ENCODE measurements at regions not wholly inside any gene's neighbourhood (a gene's known extent, or its start where the extent isn't known, plus 50 kb on each side); places are given as distances from the start of the nearest gene placed in this dataset.

DNA sequence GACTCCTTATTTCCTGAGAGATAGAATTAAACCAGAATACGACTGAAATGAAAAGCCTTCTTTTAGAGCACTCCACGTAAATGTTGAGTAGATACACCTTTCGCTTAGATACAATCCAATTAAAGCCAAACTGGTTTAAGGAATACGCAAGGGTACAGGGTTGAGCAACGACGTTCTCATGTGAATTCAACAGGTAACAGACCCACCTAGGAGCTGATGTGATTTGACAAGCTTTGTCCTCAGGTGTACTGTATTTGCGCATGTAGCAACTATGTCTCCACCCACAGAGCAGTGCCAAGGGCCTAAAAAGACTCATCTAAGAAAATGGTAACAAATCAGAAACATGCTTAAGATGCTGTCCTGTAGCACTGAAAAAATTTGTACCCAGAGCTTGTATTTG lies 139.6 kb downstream of the GATA3 start:
- no peak for TF ChIP-seq ZNF217 (IDR thresholded peaks at IDR 0.05)
- TF ChIP-seq EGR1 (IDR thresholded peaks at IDR 0.05; ENCODE audit: borderline replicate concordance in 1 of 2, low read depth in 2 of 2, low read length in 2 of 2), result no peak
- TF ChIP-seq NR2F1 (conservative IDR thresholded peaks at IDR 0.05), result no peak
- no peak for TF ChIP-seq RUNX3 (IDR thresholded peaks at IDR 0.05; ENCODE audit: low read length)
- no peaks in the 10 kb centered on the region for H4K20me1 ChIP-seq (ENCODE audit: control insufficient read depth, insufficient read depth)
- no peak overlapping the region for H3K9ac ChIP-seq (ENCODE audit: control insufficient read depth, insufficient read depth, low read length)
- no peaks in the 10 kb centered on the region for H3K36me3 ChIP-seq (ENCODE audit: control insufficient read depth in 2 of 2, insufficient read depth in 2 of 2, low read length in 1 of 2)
- H3K27ac ChIP-seq (ENCODE audit: control insufficient read depth, insufficient read depth), result no peak overlapping the region
- RAD21 ChIA-PET (ENCODE audit: unreplicated experiment), result no interaction called here
- H3K9me3 ChIP-seq (replicated peaks; ENCODE audit: control insufficient read depth, insufficient read depth, low read length), result no peaks in the 10 kb centered on the region
- no peaks in the 10 kb centered on the region for H3K4me1 ChIP-seq (ENCODE audit: control insufficient read depth, insufficient read depth, low read length)
- intact Hi-C loops (cut with micrococcal nuclease; ENCODE audit: unreplicated experiment), result no loop called here
- POLR2A ChIA-PET, result no interaction called here
- no peak overlapping the region for H3K4me3 ChIP-seq
- no peaks in the 10 kb centered on the region; a peak in 2 of 4 replicates for H3K27me3 ChIP-seq (replicated peaks in 1 of 2; ENCODE audit: control insufficient read depth in 2 of 2, insufficient read depth in 2 of 2, low read length in 1 of 2)
- no peak overlapping the region for H2AFZ ChIP-seq (ENCODE audit: control insufficient read depth, low read depth, low read length)
- SMC1A ChIA-PET (ENCODE audit: uncharacterized antibody, unreplicated experiment), result interaction anchor here (0.7 kb wide), 1 partner anchor 24 kb away, joined by 3 read pairs; no protein-coding TSS in a partner anchor
- H3K79me2 ChIP-seq (ENCODE audit: control insufficient read depth, insufficient read depth, low read length), result no peaks in the 10 kb centered on the region
- no peak for ATAC-seq
- H3K4me2 ChIP-seq (ENCODE audit: control insufficient read depth, insufficient read depth), result no peak overlapping the region
- DNase-seq (ENCODE audit: low read depth, low spot score), result no peak
- no TSS peak for BruUV-seq (replicated peaks)
- in situ Hi-C loops (cut with MboI), result no loop called here
- WGBS (ENCODE audit: insufficient coverage, insufficient replicate concordance, low lambda C conversion rate, missing lambda C conversion rate), result 61% methylated on average over 7 of the region's 7 CpGs
- no peak for FAIRE-seq
- CTCF ChIA-PET, result no interaction called here

- H3K79me2 ChIP-seq (ENCODE audit: control insufficient read depth, insufficient read depth, low read length), result no peaks in the 10 kb centered on the region
- no peaks in the 10 kb centered on the region for H3K27me3 ChIP-seq (replicated peaks in 1 of 2; ENCODE audit: control insufficient read depth in 2 of 2, insufficient read depth in 2 of 2, low read length in 1 of 2)
- no peaks in the 10 kb centered on the region for H4K20me1 ChIP-seq (ENCODE audit: control insufficient read depth, insufficient read depth)
- SMC1A ChIA-PET (ENCODE audit: uncharacterized antibody, unreplicated experiment), result no interaction called here
- H3K36me3 ChIP-seq (ENCODE audit: control insufficient read depth in 2 of 2, insufficient read depth in 2 of 2, low read length in 1 of 2), result no peaks in the 10 kb centered on the region
- H2AFZ ChIP-seq (ENCODE audit: control insufficient read depth, low read depth, low read length), result no peak overlapping the region
- H3K4me3 ChIP-seq, result no peak overlapping the region
- no peak overlapping the region for H3K9ac ChIP-seq (ENCODE audit: control insufficient read depth, insufficient read depth, low read length)
- H3K27ac ChIP-seq (ENCODE audit: control insufficient read depth, insufficient read depth), result no peak overlapping the region
- FAIRE-seq, result no peak
- BruUV-seq (replicated peaks), result no TSS peak
- in situ Hi-C loops (cut with MboI) (no loop called here), intact Hi-C loops (cut with micrococcal nuclease; ENCODE audit: unreplicated experiment) (no loop called here)
- RAD21 ChIA-PET (ENCODE audit: unreplicated experiment), result no interaction called here
- H3K4me1 ChIP-seq (ENCODE audit: control insufficient read depth, insufficient read depth, low read length), result no peaks in the 10 kb centered on the region
- ATAC-seq, result no peak
- no peaks in the 10 kb centered on the region for H3K9me3 ChIP-seq (replicated peaks; ENCODE audit: control insufficient read depth, insufficient read depth, low read length)
- H3K4me2 ChIP-seq (ENCODE audit: control insufficient read depth, insufficient read depth), result no peak overlapping the region
- POLR2A ChIA-PET, result no interaction called here
- DNase-seq (ENCODE audit: low read depth, low spot score), result no peak
- CTCF ChIA-PET, result no interaction called here
- TF ChIP-seq SREBF2 (IDR thresholded peaks at IDR 0.05; ENCODE audit: low read length) (no peak), SMAD1 (IDR thresholded peaks at IDR 0.05; ENCODE audit: low read depth, partially characterized antibody) (no peak), RB1 (IDR thresholded peaks at IDR 0.05; ENCODE audit: borderline replicate concordance) (no peak)
- TF ChIP-seq, protein P1, sequence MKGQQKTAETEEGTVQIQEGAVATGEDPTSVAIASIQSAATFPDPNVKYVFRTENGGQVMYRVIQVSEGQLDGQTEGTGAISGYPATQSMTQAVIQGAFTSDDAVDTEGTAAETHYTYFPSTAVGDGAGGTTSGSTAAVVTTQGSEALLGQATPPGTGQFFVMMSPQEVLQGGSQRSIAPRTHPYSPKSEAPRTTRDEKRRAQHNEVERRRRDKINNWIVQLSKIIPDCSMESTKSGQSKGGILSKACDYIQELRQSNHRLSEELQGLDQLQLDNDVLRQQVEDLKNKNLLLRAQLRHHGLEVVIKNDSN (IDR thresholded peaks at IDR 0.05; ENCODE audit: borderline replicate concordance, extremely low read length, insufficient read depth, low read depth, low read length), result no peak
These were observed 152.4 kb downstream of the GATA3 start for GRCh38 chr10:8206882-8207281.
